Tibial nerve (tissue), 4 donors: ENCODE measurements at regions not wholly inside any gene's neighbourhood (a gene's known extent, or its start where the extent isn't known, plus 50 kb on each side); places are given as distances from the start of the nearest gene placed in this dataset.
"Not testable (repeated sequence)": the region's sequence is repeated elsewhere in the genome, so short reads cannot be mapped to it uniquely, and the experiment has no call there.

ENCODE experiments used
- DNase-seq, 2 donors: peaks; one replicate each; pipeline ENCODE4 v3.0.0-alpha.2; 2019; ENCODE audit warnings: low spot score in 2 of 2
- H3K27ac ChIP-seq, 4 donors: fragments of 200-600 bp; sonication (generic) in 3 of 4; one replicate each; pipeline ENCODE4 v1.5.1; 2017 to 2019; ENCODE audit warnings: mild to moderate bottlenecking in 1 of 4
- H3K27me3 ChIP-seq, 2 donors: fragments of 200-600 bp; sonication (generic) in 1 of 2; one replicate each; pipeline versions ENCODE4 v1.5.1 to v1.6.0; 2017 to 2019
- H3K36me3 ChIP-seq, 3 donors: fragments of 200-600 bp; sonication (generic); one replicate each; pipeline ENCODE4 v1.5.1; 2018 to 2019
- H3K4me1 ChIP-seq, 4 donors: fragments of 200-600 bp; sonication (generic) in 3 of 4; one replicate each; pipeline ENCODE4 v1.5.1; 2017 to 2019
- H3K4me3 ChIP-seq, 4 donors: fragments of 200-600 bp; sonication (generic) in 3 of 4; one replicate each; pipeline ENCODE4 v1.5.1; 2017 to 2019; ENCODE audit warnings: mild to moderate bottlenecking in 1 of 4, moderate library complexity in 1 of 4
- H3K9me3 ChIP-seq, 4 donors: fragments of 200-600 bp; sonication (generic) in 3 of 4; one replicate each; pipeline ENCODE4 v1.5.1; 2017 to 2019
- EP300 ChIP-seq, 2 donors: sonication (generic); formaldehyde crosslinking; IDR thresholded peaks; one replicate each; pipeline ENCODE4 v1.6.1; 2017; ENCODE audit warnings: antibody characterized with exemption in 2 of 2, mild to moderate bottlenecking in 1 of 2
- POLR2A ChIP-seq, 2 donors: fragments of 450-650 bp; IDR thresholded peaks; one replicate each; pipeline ENCODE4 v1.6.1; 2017; ENCODE audit warnings: antibody characterized with exemption in 2 of 2, mild to moderate bottlenecking in 2 of 2, moderate library complexity in 2 of 2
- WGBS, 2 donors: methylation state at CpG; one replicate each; pipeline ENCODE4 v1.1.5; 2018; 5-methylcytosine and 5-hydroxymethylcytosine counted together
- TF ChIP-seq, protein P1 (sequence below), 5 experiments: fragments of 200-600 bp in 3 of 5; fragments of 450-650 bp in 2 of 5; sonication (generic) in 3 of 5; IDR thresholded peaks; one replicate each; pipeline ENCODE4 v1.5.1; 2016 to 2019; ENCODE audit warnings: antibody characterized with exemption in 5 of 5, mild to moderate bottlenecking in 3 of 5, moderate library complexity in 2 of 5

DNA sequence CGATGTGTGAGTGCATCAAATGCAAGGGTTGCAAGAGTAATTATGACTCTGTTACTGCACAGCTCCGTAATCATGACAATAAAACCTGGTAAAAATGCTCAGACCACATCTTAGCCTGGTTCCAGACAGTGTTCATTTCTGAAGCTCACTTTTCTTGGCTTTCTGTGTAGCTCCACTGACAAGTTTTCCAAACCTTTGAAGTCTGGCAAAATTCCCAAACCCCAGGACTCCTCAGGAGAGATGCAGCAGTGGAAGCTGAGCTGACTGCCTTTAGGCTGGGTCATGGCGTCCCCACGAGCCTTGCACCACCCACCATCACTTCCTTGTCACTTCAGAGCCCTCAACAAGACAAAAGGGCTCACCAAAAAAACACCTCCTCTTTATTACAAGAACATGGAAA is 131.6 kb upstream of the TAS2R1 start:
- WGBS, 2 donors = 50 to 51% methylated on average over 4 of the region's 4 CpGs
- Histone ChIP-seq H3K4me3 (no peak overlapping the region), H3K27ac (no peak overlapping the region), H3K27me3 (no peaks in the 10 kb centered on the region), H3K9me3 (no peaks in the 10 kb centered on the region), H3K4me1 (no peaks in the 10 kb centered on the region), H3K36me3 (no peaks in the 10 kb centered on the region)
- TF ChIP-seq, protein P1, sequence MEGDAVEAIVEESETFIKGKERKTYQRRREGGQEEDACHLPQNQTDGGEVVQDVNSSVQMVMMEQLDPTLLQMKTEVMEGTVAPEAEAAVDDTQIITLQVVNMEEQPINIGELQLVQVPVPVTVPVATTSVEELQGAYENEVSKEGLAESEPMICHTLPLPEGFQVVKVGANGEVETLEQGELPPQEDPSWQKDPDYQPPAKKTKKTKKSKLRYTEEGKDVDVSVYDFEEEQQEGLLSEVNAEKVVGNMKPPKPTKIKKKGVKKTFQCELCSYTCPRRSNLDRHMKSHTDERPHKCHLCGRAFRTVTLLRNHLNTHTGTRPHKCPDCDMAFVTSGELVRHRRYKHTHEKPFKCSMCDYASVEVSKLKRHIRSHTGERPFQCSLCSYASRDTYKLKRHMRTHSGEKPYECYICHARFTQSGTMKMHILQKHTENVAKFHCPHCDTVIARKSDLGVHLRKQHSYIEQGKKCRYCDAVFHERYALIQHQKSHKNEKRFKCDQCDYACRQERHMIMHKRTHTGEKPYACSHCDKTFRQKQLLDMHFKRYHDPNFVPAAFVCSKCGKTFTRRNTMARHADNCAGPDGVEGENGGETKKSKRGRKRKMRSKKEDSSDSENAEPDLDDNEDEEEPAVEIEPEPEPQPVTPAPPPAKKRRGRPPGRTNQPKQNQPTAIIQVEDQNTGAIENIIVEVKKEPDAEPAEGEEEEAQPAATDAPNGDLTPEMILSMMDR (IDR thresholded peaks at IDR 0.05) = no peak
- no peak for DNase-seq

DNA sequence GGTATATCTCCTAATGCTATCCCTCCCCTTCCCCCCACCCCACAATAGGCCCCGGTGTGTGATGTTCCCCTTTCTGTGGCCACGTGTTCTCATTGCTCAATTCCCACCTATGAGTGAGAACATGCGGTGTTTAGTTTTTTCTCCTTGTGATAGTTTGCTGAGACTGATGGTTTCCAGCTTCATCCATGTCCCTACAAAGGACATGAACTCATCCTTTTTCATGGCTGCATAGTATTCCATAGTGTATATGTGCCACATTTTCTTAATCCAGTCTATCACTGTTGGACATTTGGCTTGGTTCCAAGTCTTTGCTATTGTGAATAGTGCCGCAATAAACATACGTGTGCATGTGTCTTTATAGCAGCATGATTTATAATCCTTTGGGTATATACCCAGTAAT is 122.5 kb upstream of the TAS2R1 start:
- not testable (repeated sequence) for H3K36me3 ChIP-seq, DNase-seq, H3K27ac ChIP-seq, H3K4me1 ChIP-seq, H3K9me3 ChIP-seq, H3K4me3 ChIP-seq, H3K27me3 ChIP-seq
- WGBS, 2 donors = 94 to 95% methylated on average over 5 of the region's 5 CpGs

DNA sequence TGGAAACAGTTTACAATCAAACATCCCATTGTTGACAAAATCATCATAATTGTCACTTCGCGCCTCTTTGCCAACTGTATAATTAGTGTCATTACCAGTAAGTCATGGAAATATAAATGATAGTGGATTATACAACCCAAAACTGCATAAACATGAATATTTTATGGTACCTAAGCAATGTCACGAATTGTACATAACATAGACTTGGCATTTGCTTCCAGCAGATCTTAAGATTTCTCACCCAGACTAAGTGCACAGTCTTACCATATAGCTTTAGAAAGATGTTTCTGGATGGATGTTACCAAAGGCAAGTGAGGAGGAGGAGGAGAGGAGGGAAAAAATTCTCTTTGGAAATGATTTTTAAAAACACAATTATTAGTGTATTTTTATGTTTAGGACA is 113.4 kb upstream of the TAS2R1 start:
- Histone ChIP-seq H3K4me3 (no peak overlapping the region), H3K36me3 (no peaks in the 10 kb centered on the region), H3K27ac (no peak overlapping the region), H3K9me3 (no peaks in the 10 kb centered on the region), H3K27me3 (no peaks in the 10 kb centered on the region), H3K4me1 (no peaks in the 10 kb centered on the region)
- TF ChIP-seq EP300 (IDR thresholded peaks at IDR 0.05) (no peak), POLR2A (IDR thresholded peaks at IDR 0.05) (no peak)
- TF ChIP-seq, protein P1 (IDR thresholded peaks at IDR 0.05) = no peak
- DNase-seq = no peak
- WGBS, 2 donors = 89 to 92% methylated on average over 3 of the region's 3 CpGs

DNA sequence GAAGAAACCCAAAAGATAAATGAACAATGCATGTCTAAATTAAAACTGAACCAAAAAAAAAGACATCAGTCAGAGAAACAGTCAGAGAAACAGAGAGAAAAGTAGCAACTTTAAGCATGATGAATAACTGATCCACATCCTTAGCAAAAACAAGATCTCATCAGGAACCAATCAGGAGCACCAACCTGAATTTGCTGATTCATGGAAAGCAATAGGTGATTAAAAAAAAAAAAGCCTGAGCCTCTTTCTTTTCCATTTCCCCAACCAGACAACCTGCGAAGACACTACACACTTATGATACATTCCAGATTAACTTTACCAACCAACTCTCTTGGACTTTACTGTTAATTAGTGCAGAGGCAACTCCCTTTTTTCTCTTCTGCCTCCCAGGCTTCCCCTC is 112.7 kb upstream of the TAS2R1 start:
- TF ChIP-seq EP300 (IDR thresholded peaks at IDR 0.05) (no peak), POLR2A (IDR thresholded peaks at IDR 0.05) (no peak)
- TF ChIP-seq, protein P1 (IDR thresholded peaks at IDR 0.05) = no peak
- no peaks in the 10 kb centered on the region for H3K4me1 ChIP-seq
- WGBS, 2 donors = 89 to 91% methylated on average over 1 of the region's 1 CpG

DNA sequence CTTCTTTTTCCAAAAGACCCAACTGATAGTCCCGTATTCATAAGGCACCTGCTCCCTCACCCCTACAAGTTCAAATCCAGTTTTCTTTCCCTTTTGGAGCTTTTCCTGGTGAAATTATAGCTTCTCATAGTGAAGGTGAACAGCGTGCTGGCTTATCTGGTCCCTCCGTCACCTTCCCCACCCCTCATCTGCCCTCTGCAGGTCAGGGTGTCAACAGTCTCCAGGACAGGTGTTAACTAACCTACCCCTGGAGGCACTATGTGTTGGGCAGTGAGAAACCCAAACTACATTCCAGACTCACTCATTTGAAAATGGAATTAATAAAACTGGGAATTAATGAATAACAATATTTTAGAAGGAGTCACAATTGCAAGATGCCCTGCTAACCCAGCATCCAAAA is 109.0 kb upstream of the TAS2R1 start:
- H3K4me1 ChIP-seq = no peaks in the 10 kb centered on the region
- no peak for DNase-seq
- H3K9me3 ChIP-seq = no peaks in the 10 kb centered on the region
- WGBS, 2 donors = 79 to 85% methylated on average over 3 of the region's 3 CpGs
- H3K27me3 ChIP-seq = no peaks in the 10 kb centered on the region
- no peak overlapping the region for H3K27ac ChIP-seq
- H3K4me3 ChIP-seq = no peak overlapping the region
- no peaks in the 10 kb centered on the region for H3K36me3 ChIP-seq
- TF ChIP-seq, protein P1 (IDR thresholded peaks at IDR 0.05) = no peak
- no peak for TF ChIP-seq POLR2A (IDR thresholded peaks at IDR 0.05)
- TF ChIP-seq EP300 (IDR thresholded peaks at IDR 0.05) = no peak

More for the DNA sequence above, 112.7 kb upstream of the TAS2R1 start:
- no peak overlapping the region for H3K27ac ChIP-seq
- no peaks in the 10 kb centered on the region for H3K9me3 ChIP-seq
- H3K36me3 ChIP-seq = no peaks in the 10 kb centered on the region
- no peaks in the 10 kb centered on the region for H3K27me3 ChIP-seq
- no peak for DNase-seq
- no peak overlapping the region for H3K4me3 ChIP-seq

DNA sequence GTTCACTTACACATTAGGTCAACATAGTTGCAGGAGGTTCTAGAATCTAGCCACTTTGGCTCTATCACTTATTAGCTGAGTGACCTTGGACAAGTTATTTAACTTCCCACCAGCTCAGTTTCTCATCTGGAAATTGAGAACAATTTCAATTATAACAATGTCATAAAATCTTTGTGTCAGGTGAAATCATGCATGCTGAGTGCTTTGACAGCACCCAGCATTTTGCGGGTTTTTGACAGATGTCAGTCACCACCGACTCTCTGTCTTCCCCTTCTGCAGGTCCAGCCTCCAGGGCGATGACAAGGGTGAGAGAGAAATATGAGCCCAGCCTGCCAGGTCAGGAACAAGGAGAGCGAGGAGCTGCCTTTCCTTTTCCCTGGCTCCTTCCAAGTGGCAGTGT is 107.1 kb upstream of the TAS2R1 start:
- no peaks in the 10 kb centered on the region for H3K4me1 ChIP-seq
- H3K36me3 ChIP-seq = no peaks in the 10 kb centered on the region
- no peaks in the 10 kb centered on the region for H3K9me3 ChIP-seq
- 79 to 83% methylated on average over 4 of the region's 4 CpGs for WGBS, 2 donors
- DNase-seq = no peak
- no peaks in the 10 kb centered on the region for H3K27me3 ChIP-seq
- TF ChIP-seq POLR2A (IDR thresholded peaks at IDR 0.05) (no peak), EP300 (IDR thresholded peaks at IDR 0.05) (no peak)
- TF ChIP-seq, protein P1 (IDR thresholded peaks at IDR 0.05) = no peak
- H3K27ac ChIP-seq = no peak overlapping the region
- no peak overlapping the region for H3K4me3 ChIP-seq
